Sciatic nerve (tissue), 2 donors: ENCODE measurements at regions not wholly inside any gene's neighbourhood (a gene's known extent, or its start where the extent isn't known, plus 50 kb on each side); places are given as distances from the start of the nearest gene placed in this dataset.

ENCODE experiments used
- ATAC-seq: fragments of 200-7000 bp; cut with Tn5 transposase; one replicate; pipeline ENCODE4 v1.9.1; 2020; ENCODE audit warnings: mild to moderate bottlenecking, moderate library complexity
- DNase-seq: peaks from one replicate; pipeline ENCODE4 v3.0.0-alpha.2; 2020; ENCODE audit warnings: low spot score
- intact Hi-C: fragments of 100-400 bp; cut with DNase I; formaldehyde crosslinking; loops from one replicate; pipeline ENCODE4 v1.14.2; 2022
- donor health status: DM: no; HTN: no; CAD: no.
- donor health status: DM: no; HTN: no; CAD: no.

GRCh38 chr13:34437873-34438272 is 504.2 kb upstream of the NBEA start:
- ATAC-seq (no peak), DNase-seq (no peak)
- intact Hi-C loops, result no loop called here

- no peak for ATAC-seq
- intact Hi-C loops, result no loop called here
- DNase-seq, result no peak
Measured at GRCh38 chr13:34452831-34453230, 489.2 kb upstream of the NBEA start.

- ATAC-seq, result peak; percentile 81
- intact Hi-C loops, result no loop called here
- no peak for DNase-seq
Measured at GRCh38 chr13:34458756-34459715, 483.0 kb upstream of the NBEA start.

- DNase-seq, result no peak
- intact Hi-C loops, result no loop called here
- ATAC-seq, result no peak
Measured at GRCh38 chr13:34459856-34460255, 482.2 kb upstream of the NBEA start.

- ATAC-seq, result no peak
Measured at GRCh38 chr13:34462843-34463242, 479.2 kb upstream of the NBEA start.

GRCh38 chr13:34464011-34464410 is 478.1 kb upstream of the NBEA start:
- ATAC-seq (no peak), DNase-seq (no peak)
- intact Hi-C loops, result no loop called here

More at GRCh38 chr13:34462843-34463242, 479.2 kb upstream of the NBEA start:
- DNase-seq, result no peak
- intact Hi-C loops, result no loop called here

GRCh38 chr13:34465423-34465922 is 476.6 kb upstream of the NBEA start:
- DNase-seq, result no peak
- no peak for ATAC-seq
- intact Hi-C loops, result no loop called here

GRCh38 chr13:34466301-34466700 is 475.8 kb upstream of the NBEA start:
- ATAC-seq (no peak), DNase-seq (no peak)
- intact Hi-C loops, result no loop called here

GRCh38 chr13:34467450-34468083 is 474.5 kb upstream of the NBEA start:
- DNase-seq (no peak), ATAC-seq (no peak)
- intact Hi-C loops, result no loop called here

GRCh38 chr13:34469196-34469986 is 472.7 kb upstream of the NBEA start:
- ATAC-seq, result no peak
- intact Hi-C loops, result no loop called here
- DNase-seq, result no peak

- DNase-seq (no peak), ATAC-seq (peak; percentile 81)
- intact Hi-C loops, result no loop called here
Measured at GRCh38 chr13:34474187-34474868, 467.7 kb upstream of the NBEA start.

GRCh38 chr13:34478376-34478775 is 463.7 kb upstream of the NBEA start:
- intact Hi-C loops, result no loop called here
- no peak for DNase-seq
- no peak for ATAC-seq

GRCh38 chr13:34502011-34502410 is 440.1 kb upstream of the NBEA start:
- intact Hi-C loops, result no loop called here
- DNase-seq (no peak), ATAC-seq (no peak)

GRCh38 chr13:34502621-34503020 is 439.4 kb upstream of the NBEA start:
- no peak for ATAC-seq
- intact Hi-C loops, result no loop called here
- no peak for DNase-seq

- DNase-seq, result no peak
- intact Hi-C loops, result no loop called here
- ATAC-seq, result no peak
Measured at GRCh38 chr13:34506796-34507195, 435.3 kb upstream of the NBEA start.

- intact Hi-C loops, result no loop called here
- DNase-seq (no peak), ATAC-seq (no peak)
Measured at GRCh38 chr13:34507630-34508029, 434.4 kb upstream of the NBEA start.

- DNase-seq, result no peak
- intact Hi-C loops, result no loop called here
- no peak for ATAC-seq
Measured at GRCh38 chr13:34512817-34513216, 429.3 kb upstream of the NBEA start.

- intact Hi-C loops, result no loop called here
- DNase-seq, result no peak
- ATAC-seq, result no peak
Measured at GRCh38 chr13:34513526-34513925, 428.5 kb upstream of the NBEA start.

- no peak for DNase-seq
- intact Hi-C loops, result no loop called here
- no peak for ATAC-seq
Measured at GRCh38 chr13:34515201-34515600, 426.9 kb upstream of the NBEA start.
